GM19324 (cell line): ENCODE measurements at regions not wholly inside any gene's neighbourhood (a gene's known extent, or its start where the extent isn't known, plus 50 kb on each side); places are given as distances from the start of the nearest gene placed in this dataset.
"Not testable (repeated sequence)": the region's sequence is repeated elsewhere in the genome, so short reads cannot be mapped to it uniquely, and the experiment has no call there.

ENCODE experiments used
- ATAC-seq: cut with Tn5 transposase; IDR thresholded peaks from one replicate; pipeline ENCODE4 v1.9.1; 2021; ENCODE audit warnings: mild to moderate bottlenecking, moderate library complexity; ENCODE audit not compliant: unreplicated experiment, low FRiP score

DNA sequence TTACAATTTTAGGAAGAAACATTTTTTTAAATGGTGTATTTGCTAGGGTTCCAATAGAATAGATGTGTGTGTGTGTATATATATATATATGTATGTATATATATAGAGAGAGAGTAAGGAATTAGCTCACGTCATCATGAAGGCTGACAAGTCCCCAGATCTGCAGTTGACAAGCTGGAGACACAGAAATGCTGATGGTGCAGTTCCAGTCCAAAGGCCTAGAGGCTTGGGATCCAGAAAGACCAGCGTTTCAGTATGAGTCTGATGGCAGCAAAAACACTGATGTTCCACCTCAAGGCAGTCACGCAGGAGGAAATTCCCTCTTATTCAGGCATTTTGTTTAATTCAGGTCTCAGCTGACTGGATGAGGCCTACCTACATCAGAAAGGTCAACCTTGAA lies 386.8 kb downstream of the PTH2R start:
- ATAC-seq: no peak

DNA sequence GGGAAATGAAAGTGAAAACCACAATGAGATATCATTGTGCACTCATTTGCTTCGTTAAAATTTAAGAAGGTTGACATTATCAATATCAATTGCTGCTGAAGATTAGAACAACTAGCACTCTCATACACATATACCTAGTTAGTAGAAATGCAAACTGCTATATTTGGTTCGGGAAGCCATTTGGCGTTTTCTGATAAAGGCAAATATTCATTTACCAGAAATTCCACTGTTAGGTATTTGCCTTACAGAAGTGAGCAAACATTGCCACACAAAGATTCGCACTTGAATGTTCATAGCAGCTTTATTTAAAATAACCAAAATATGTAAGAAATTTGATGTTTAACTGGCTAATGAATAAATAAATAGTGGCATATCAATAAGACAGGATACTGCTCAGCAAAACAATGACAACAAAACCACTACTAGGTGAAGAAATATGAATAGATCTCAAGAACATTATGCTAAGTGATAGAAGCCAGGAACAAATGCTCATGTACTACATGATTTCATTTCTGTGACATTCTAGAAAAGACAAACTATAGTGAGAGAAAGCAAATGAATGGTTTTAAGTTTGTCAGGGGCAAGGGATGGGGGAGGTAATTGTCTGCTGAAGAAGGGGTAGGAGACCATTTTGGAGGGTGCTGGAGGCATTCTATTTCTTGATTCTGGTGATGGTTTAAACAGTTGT lies 387.8 kb downstream of the PTH2R start:
- no peak for ATAC-seq

DNA sequence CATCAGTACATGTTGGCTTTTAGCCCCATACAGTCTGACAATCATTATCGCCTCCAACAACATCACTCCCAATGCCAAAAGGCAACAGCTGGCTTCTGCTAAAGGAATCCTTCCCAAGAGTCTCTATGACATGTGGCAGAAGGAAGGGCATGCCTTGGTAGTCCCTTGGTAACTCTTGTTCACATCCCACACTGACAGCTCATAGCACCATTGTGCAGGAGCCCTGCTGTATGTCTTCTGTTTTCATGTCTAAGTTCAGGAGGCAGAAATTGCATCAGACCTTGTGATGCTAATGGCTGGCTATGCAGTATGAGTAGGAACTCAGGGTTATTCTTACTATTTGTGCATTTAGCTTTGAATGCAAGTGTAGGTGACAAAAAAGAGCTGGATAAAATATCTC lies 392.1 kb downstream of the PTH2R start:
- ATAC-seq: no peak

DNA sequence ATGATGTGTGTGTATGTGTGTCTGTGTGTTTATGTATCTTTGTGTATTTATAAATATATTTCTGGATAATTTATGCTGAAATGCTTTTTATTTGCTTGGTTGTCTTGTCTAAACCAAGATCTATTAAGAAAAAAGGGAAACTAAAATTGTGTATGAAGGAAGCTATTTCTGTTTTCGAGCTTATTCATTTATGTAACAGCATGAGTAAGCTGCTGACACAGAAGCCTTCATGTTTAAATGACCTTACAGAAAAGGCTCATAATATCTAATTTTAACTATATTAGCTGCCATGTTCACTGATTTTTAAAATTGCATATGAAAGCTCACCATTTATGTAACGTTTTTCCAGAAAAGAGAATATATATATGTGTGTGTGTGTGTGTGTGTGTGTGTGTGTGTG lies 392.8 kb downstream of the PTH2R start:
- ATAC-seq: no peak

DNA sequence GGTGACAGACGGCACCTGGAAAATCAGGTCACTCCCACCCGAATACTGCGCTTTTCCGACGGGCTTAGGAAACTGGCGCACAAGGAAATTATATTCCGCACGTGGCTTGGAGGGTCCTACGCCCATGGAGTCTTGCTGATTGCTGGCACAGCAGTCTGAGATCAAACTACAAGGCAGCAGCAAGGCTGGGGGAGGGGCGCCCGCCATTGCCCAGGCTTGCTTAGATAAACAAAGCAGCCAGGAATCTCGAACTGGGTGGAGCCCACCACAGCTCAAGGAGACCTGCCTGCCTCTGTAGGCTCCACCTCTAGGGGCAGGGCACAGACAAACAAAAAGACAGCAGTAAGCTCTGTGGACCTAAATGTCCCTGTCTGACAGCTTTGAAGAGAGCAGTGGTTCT lies 394.3 kb downstream of the PTH2R start:
- not testable (repeated sequence) for ATAC-seq

- no peak for ATAC-seq
Observed at GRCh38 chr2:208807756-208808155, 401.2 kb downstream of the PTH2R start.

GRCh38 chr2:208811885-208812284 lies 405.3 kb downstream of the PTH2R start:
- ATAC-seq: not testable (repeated sequence)

DNA sequence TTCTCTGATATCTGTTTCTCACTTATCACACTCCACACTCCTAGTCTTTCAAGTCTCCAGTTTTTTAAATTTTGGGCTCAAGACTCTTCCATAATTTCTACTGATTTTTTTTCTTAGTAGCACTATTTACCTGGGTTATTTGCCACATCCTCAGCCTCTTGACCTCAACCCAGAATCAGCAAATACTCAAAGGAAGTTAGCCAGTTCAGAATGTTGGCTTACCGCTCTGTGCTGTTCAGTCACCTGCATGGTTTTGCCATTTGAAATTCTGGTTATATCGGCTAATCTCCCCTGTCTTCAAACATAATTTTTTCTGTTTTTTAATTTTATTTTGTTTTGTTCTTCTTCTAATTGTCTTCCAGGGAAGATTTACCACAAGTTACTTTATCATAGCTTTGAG lies 412.6 kb downstream of the PTH2R start:
- ATAC-seq: no peak

- ATAC-seq: peak; percentile 67
Observed at GRCh38 chr2:208820014-208820688, 413.6 kb downstream of the PTH2R start.

DNA sequence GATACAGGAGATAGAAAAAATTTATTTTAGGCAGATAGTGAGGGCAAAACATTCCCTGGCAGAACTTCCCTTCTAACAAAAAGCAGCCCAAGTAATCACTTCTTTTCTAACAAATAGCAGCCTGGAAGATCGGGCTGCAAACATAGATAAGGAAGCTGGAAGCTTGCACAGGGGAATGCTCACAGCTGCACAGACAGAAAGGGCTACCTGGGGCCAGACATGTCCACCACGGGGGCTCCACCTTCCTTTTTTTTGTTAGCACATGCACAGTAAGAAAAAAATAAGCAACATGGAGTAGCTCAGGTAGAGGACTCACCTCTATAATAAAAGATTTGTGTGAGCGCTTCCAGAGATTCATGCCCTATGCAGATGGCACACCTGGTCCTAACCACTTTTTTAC lies 420.5 kb downstream of the PTH2R start:
- no peak for ATAC-seq

DNA sequence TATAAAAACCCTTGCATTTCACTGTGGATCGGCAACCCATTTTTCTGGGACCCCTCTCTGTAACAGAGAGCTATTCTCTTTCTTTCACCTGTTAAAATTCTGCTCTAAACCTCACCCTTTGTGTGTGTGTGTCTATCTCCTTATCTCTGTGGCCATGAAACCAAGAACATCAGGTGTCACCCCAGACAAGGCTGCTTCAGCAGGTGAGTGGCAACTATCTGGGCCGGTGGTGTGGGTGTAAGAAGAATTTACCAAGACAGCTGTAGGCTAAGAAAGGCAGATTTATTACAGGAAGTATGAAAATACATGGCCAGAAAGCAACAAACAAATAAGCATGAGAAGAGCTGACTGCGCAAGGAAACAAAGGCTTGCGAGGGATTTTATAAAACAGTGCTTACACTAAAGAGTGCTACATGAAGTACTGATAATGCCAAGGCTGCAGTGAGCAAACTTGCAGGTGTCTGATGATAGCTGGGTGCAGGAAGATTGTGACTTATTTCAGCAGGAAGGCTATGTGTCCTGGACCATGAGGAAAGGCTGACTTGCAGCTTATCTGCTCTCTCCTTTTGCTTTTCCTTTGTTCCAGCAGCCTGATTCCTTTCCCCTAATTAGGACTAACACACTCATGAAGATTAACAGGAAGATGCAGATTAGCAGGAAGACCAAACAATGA lies 421.1 kb downstream of the PTH2R start:
- no peak for ATAC-seq

GRCh38 chr2:208830203-208830602 lies 423.6 kb downstream of the PTH2R start:
- no peak for ATAC-seq

DNA sequence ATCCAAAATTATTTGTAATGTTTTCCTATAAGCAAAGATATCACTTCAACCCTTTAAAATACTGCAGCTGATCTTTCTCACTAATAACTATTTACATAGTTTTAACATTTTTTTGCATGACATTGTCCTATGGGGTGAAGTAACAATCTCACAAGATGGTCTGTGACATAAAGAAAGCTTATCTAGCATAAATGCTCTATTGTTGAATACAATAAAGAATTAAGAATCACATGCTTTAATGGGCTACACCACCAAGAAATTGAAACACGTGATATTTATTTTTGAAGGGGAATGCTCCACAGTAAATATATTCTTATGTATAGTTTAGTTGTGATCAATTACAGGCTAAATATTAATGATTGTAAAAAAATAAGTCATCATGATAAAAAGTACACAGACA lies 441.1 kb downstream of the PTH2R start:
- no peak for ATAC-seq

GRCh38 chr2:208854717-208855116 lies 448.1 kb downstream of the PTH2R start:
- ATAC-seq: no peak

- ATAC-seq: no peak
Observed at GRCh38 chr2:208867374-208867773, 460.8 kb downstream of the PTH2R start.

DNA sequence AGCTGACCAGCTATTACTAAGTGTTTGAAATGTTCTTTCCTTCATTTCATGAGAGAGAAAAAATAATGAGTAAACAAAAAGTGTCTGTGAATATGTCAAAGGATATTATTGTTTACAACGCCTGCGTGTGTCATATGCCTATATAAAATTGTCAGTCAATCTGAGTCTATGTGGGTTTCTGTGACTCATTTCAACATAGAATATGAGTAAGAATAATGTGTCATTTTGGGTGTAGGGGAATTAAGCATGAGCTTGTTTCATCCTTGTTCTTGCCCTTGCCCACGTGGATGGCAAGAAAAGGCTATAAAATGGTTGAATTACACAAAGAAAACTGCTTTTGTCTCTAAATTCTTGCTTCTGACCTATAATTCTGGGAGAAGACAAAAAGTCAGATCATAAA lies 466.0 kb downstream of the PTH2R start:
- no peak for ATAC-seq

DNA sequence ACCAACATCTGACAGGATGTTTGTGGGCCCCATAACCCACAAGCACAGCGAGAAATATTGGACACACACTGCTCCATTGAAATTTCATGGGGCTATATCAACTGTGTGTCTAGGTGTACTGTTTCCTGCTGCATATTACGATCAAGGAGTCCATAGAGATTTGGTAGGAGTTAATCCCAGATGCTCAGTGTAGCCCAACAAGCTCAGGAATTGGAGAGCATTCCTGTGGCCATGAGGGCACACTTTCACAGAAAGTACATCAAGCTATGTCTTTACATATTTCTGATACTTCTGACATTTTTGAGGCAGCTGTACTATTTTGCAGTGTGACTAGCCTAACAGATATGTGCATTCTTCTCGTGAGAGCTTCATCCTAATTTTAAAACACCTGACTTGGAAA lies 473.1 kb downstream of the PTH2R start:
- no peak for ATAC-seq

DNA sequence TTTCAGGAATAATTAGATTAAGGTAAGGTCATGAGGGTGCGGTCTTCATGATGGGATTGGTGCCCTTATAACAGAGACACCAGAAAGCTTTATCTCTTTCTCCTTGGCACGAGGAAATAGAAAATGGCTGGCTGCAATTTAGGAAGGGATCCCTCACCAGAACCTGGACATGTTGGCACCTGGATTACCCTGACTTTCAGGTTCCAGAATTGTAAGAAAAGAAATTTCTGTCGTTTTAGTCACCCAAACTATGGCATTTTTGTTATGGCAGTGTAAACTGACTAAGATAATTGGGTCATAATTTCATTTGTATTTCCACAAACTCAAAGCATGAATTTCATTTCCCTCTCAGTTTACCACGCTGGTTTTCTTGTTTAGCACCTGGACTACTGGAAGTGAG lies 473.6 kb downstream of the PTH2R start:
- no peak for ATAC-seq

- ATAC-seq: no peak
Observed at GRCh38 chr2:208890486-208890885, 483.9 kb downstream of the PTH2R start.

GRCh38 chr2:208892203-208892602 lies 485.6 kb downstream of the PTH2R start:
- no peak for ATAC-seq

GRCh38 chr2:208906330-208906729 lies 499.7 kb downstream of the PTH2R start:
- ATAC-seq: no peak

DNA sequence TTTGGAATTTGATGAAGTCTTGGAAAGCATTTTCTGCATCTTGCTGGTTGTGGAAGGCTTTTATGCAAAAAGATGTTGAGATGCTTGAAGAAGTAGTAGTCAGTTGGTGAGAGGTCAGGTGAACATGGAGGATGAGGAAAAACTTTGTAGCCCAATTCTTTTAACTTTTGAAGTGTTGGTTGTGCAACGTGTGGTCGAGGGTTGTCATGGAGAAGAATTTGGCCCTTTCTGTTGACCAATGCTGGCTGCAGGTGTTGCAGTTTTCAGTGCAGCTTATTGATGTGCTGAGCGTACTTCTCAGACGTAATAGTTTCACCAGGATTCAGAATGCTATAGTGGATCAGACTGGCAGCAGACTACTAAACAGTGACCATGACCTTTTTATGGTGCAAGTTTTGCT lies 508.4 kb upstream of the MAP2 start:
- ATAC-seq: no peak
